HepG2 (cell line): ENCODE measurements at regions not wholly inside any gene's neighbourhood (a gene's known extent, or its start where the extent isn't known, plus 50 kb on each side); places are given as distances from the start of the nearest gene placed in this dataset.

Source experiments
- ATAC-seq: fragments of 200-7000 bp; cut with Tn5 transposase; 3 replicates; pipeline ENCODE4 v1.9.1; 2020; ENCODE audit warnings: mild to moderate bottlenecking, moderate library complexity
- BruUV-seq: library from RNA; stranded (reverse); fragments of 400-500 nt; replicated peaks from 2 replicates; lab custom pipeline; 2021; lab: Mats Ljungman, UMichigan
- CTCF ChIA-PET: fragments of 300-600 bp; formaldehyde crosslinking; extraction: SDS; loops from one replicate; lab custom pipeline; 2021; ENCODE audit warnings: low total read pairs, inconsistent platforms, low intra/inter-chr PET ratio; lab: Yijun Ruan, JAX
- POLR2A ChIA-PET: fragments of 350-600 bp; sonication (Branson Sonifier 250); formaldehyde crosslinking; loops from one replicate; lab custom pipeline; 2020; ENCODE audit warnings: antibody characterized with exemption, inconsistent platforms; lab: Yijun Ruan, JAX
- DNase-seq: peaks from one replicate; pipeline ENCODE4 v3.0.0-alpha.2; 2015; ENCODE audit warnings: low spot score
- FAIRE-seq: peaks from 3 replicates; lab custom pipeline; 2011; peaks lifted over from hg19 to GRCh38; lab: Jason Lieb, UNC
- H2AFZ ChIP-seq: one replicate; pipeline ENCODE4 v1.6.1; 2011; ENCODE audit warnings: low read length, inconsistent platforms
- H3K27ac ChIP-seq: fragments of 300-600 bp; 3 replicates; pipeline ENCODE4 v1.8.0; 2011; ENCODE audit warnings: mixed run types, mild to moderate bottlenecking, mixed read lengths, low read length, inconsistent platforms; ENCODE audit not compliant: insufficient read depth; ENCODE audit errors: extremely low read length
- H3K27me3 ChIP-seq, 2 experiments: fragments of 200-600 bp in 1 of 2; 2 replicates in 1 of 2; 3 replicates in 1 of 2; pipeline versions ENCODE4 v1.6.0 to v1.8.0; 2011; ENCODE audit warnings: low read length in 2 of 2, mild to moderate bottlenecking in 2 of 2, moderate library complexity in 2 of 2, inconsistent platforms in 1 of 2; ENCODE audit not compliant: insufficient read depth in 2 of 2, control insufficient read depth in 1 of 2
- H3K36me3 ChIP-seq, 2 experiments: fragments of 200-600 bp in 1 of 2; replicated peaks in 1 of 2; 2 replicates in 1 of 2; 3 replicates in 1 of 2; pipeline versions ENCODE4 v1.5.1 to v1.8.0; 2011; ENCODE audit warnings: low read length in 2 of 2, inconsistent platforms in 1 of 2; ENCODE audit not compliant: insufficient read depth in 2 of 2, control insufficient read depth in 1 of 2
- H3K4me1 ChIP-seq: 2 replicates; pipeline ENCODE4 v1.5.1; 2012; ENCODE audit warnings: low read length, inconsistent platforms; ENCODE audit not compliant: insufficient read depth
- H3K4me2 ChIP-seq: 2 replicates; pipeline ENCODE4 v1.6.0; 2011; ENCODE audit warnings: low read depth, low read length, inconsistent platforms
- H3K4me3 ChIP-seq, 3 experiments: fragments of 200-600 bp in 1 of 3; sonication (generic), shearing (Covaris generic) in 1 of 3; replicated peaks in 1 of 3; 2 replicates each; pipeline ENCODE4 v1.5.1; 2011 to 2016; ENCODE audit warnings: low read length in 3 of 3, inconsistent platforms in 2 of 3, low read depth in 2 of 3, mild to moderate bottlenecking in 2 of 3, control low read depth in 1 of 3, mixed read lengths in 1 of 3; ENCODE audit not compliant: insufficient read depth in 1 of 3
- H3K79me2 ChIP-seq: one replicate; pipeline ENCODE4 v1.6.1; 2011; ENCODE audit warnings: low read length, inconsistent platforms; ENCODE audit not compliant: insufficient read depth
- H3K9ac ChIP-seq: 2 replicates; pipeline ENCODE4 v1.6.0; 2011; ENCODE audit warnings: mild to moderate bottlenecking, low read depth, low read length, inconsistent platforms; ENCODE audit not compliant: insufficient read depth
- H3K9me3 ChIP-seq: 2 replicates; pipeline ENCODE4 v1.5.1; 2012; ENCODE audit warnings: mild to moderate bottlenecking, low read length
- H4K20me1 ChIP-seq: 2 replicates; pipeline ENCODE4 v1.6.0; 2011; ENCODE audit warnings: inconsistent platforms, mild to moderate bottlenecking, low read length, moderate library complexity; ENCODE audit not compliant: insufficient read depth
- ATF7-NPFF ChIP-seq: sonication (generic); formaldehyde crosslinking; IDR thresholded peaks from 2 replicates; pipeline ENCODE4 v1.8.1; 2023; ENCODE audit warnings: mild to moderate bottlenecking, low read depth, missing genetic modification reagents, moderate library complexity
- CBX1 ChIP-seq: IDR thresholded peaks from one replicate; pipeline ENCODE4 v1.6.1; 2016; ENCODE audit warnings: antibody characterized with exemption, low read depth
- CERS6 ChIP-seq: sonication (generic); formaldehyde crosslinking; IDR thresholded peaks from 2 replicates; pipeline ENCODE4 v1.5.0; 2020; ENCODE audit warnings: missing genetic modification reagents
- JUN ChIP-seq: sonication (generic); formaldehyde crosslinking; IDR thresholded peaks from 2 replicates; pipeline ENCODE4 v1.4.0; 2020; ENCODE audit warnings: mild to moderate bottlenecking, missing genetic modification reagents
- MEIS1 ChIP-seq: sonication (generic); formaldehyde crosslinking; IDR thresholded peaks from 2 replicates; pipeline ENCODE4 v1.9.0; 2021; ENCODE audit warnings: mild to moderate bottlenecking, missing genetic modification reagents, moderate library complexity, borderline replicate concordance
- NCOR1 ChIP-seq: fragments of 200-600 bp; sonication (generic); IDR thresholded peaks from 2 replicates; pipeline ENCODE4 v1.7.0; 2017; ENCODE audit warnings: antibody characterized with exemption, low read length, borderline replicate concordance
- SALL1 ChIP-seq: sonication (generic); formaldehyde crosslinking; IDR thresholded peaks from 2 replicates; pipeline ENCODE4 v1.8.0; 2022; ENCODE audit warnings: mild to moderate bottlenecking, missing genetic modification reagents
- ZBTB2 ChIP-seq: sonication (generic); formaldehyde crosslinking; IDR thresholded peaks from 2 replicates; pipeline ENCODE4 v1.8.0; 2022; ENCODE audit warnings: low read depth, missing genetic modification reagents
- ZBTB38 ChIP-seq: sonication (generic); formaldehyde crosslinking; IDR thresholded peaks from 2 replicates; pipeline ENCODE4 v1.5.1; 2020; ENCODE audit warnings: mild to moderate bottlenecking, missing genetic modification reagents
- ZC3H4 ChIP-seq: sonication (generic); formaldehyde crosslinking; IDR thresholded peaks from 2 replicates; pipeline ENCODE4 v1.4.0; 2020; ENCODE audit warnings: missing genetic modification reagents, borderline replicate concordance
- ZMYM2 ChIP-seq: sonication (generic); formaldehyde crosslinking; IDR thresholded peaks from 2 replicates; pipeline ENCODE4 v1.8.0; 2022; ENCODE audit warnings: mild to moderate bottlenecking, missing genetic modification reagents
- ZNF224 ChIP-seq: sonication (generic); formaldehyde crosslinking; IDR thresholded peaks from 2 replicates; pipeline ENCODE4 v1.5.0; 2020; ENCODE audit warnings: mild to moderate bottlenecking, missing genetic modification reagents
- ZNF567 ChIP-seq: sonication (generic); formaldehyde crosslinking; IDR thresholded peaks from 2 replicates; pipeline ENCODE4 v1.8.1; 2023; ENCODE audit warnings: mild to moderate bottlenecking, missing genetic modification reagents, borderline replicate concordance
- ZNF569 ChIP-seq: sonication (generic); formaldehyde crosslinking; IDR thresholded peaks from 2 replicates; pipeline ENCODE4 v1.5.0; 2020; ENCODE audit warnings: mild to moderate bottlenecking, missing genetic modification reagents, moderate library complexity, borderline replicate concordance
- ZNF644 ChIP-seq: IDR thresholded peaks from 2 replicates; pipeline ENCODE4 v1.6.1; 2016; ENCODE audit warnings: low read depth
- WGBS: methylation state at CpG from one replicate; pipeline ENCODE4 v1.1.6; 2017; ENCODE audit warnings: low lambda C conversion rate; 5-methylcytosine and 5-hydroxymethylcytosine counted together
- in situ Hi-C: cut with HindIII; loops from 2 replicates; pipeline ENCODE4 v1.10.0; 2017; ENCODE audit warnings: low pct_unique_long_range_greater_than_20kb; ENCODE audit not compliant: extremely low pct_ligation_motif_present
- intact Hi-C: fragments of 100-400 bp; cut with micrococcal nuclease; formaldehyde crosslinking; loops from one replicate; pipeline ENCODE4 v1.10.0; 2022; ENCODE audit not compliant: unreplicated experiment
- TF ChIP-seq, protein P1 (sequence below): sonication (generic); formaldehyde crosslinking; IDR thresholded peaks from 2 replicates; pipeline ENCODE4 v1.5.0; 2020; ENCODE audit warnings: mild to moderate bottlenecking, missing genetic modification reagents, borderline replicate concordance
- TF ChIP-seq, protein P2 (sequence below): sonication (generic); formaldehyde crosslinking; IDR thresholded peaks from 2 replicates; pipeline ENCODE4 v1.8.1; 2023; ENCODE audit warnings: mild to moderate bottlenecking, moderate library complexity, missing genetic modification reagents

DNA sequence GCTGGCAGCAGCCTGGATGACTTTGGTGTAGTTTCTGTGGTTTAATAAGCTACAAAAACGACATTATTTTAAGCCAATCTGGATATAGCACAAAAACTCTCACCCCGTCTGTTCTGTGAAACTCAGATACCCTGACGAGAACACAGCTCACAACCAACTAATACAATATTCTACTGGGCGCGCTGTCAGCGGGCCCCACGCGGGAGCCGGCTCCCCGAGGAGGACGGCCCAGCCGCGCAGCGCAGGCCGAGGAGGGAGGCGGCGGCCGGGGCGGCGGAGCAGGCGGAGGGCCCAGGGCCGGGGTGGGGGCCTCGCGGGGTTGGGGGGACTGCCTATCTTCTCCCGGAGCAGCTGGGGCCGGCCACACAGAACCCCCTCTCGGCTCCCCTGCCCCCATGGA is 87.2 kb upstream of the POU3F1 start (continued):
- TF ChIP-seq JUN: no peak
- TF ChIP-seq ZBTB38 (CRISPR knock-in tag): no peak

DNA sequence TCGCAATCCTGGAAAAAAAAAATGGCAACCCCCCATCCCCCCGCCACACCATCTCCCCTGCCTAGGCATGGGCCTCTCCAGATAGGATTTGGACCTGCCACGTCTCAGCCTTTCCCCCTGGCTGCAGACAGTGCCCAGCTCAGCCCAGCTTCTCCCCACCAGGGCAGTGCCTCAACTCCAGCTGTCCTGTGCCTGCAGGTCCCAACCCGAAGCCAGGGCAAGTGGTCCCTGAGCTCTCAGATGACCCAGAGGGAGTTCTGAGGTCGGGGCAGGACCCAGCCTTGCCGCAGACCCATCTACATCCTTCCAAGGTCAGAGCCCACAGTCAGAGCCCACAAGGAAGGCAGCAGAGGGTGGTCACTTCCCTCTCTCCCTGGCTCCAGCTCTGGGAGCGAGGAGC is 86.7 kb upstream of the POU3F1 start:
- no peak for FAIRE-seq
- CTCF ChIA-PET: no interaction called here
- Histone ChIP-seq H4K20me1 (no peaks in the 10 kb centered on the region), H3K27me3 (peaks cover 6 to 35% of the 10 kb centered on the region in 2 experiments), H3K9me3 (no peaks in the 10 kb centered on the region), H3K36me3 (no peaks in the 10 kb centered on the region), H3K79me2 (no peaks in the 10 kb centered on the region), H3K4me3 (no peak overlapping the region), H3K4me1 (no peaks in the 10 kb centered on the region), H3K4me2 (no peak overlapping the region), H2AFZ (no peak overlapping the region), H3K27ac (no peak overlapping the region), H3K9ac (no peak overlapping the region)
- ATAC-seq: no peak
- DNase-seq: no peak
- 48% methylated on average over 2 of the region's 7 CpGs for WGBS
- BruUV-seq: no TSS peak
- in situ Hi-C loops (no loop called here), intact Hi-C loops (no loop called here)
- POLR2A ChIA-PET: no interaction called here
- TF ChIP-seq, protein P1, sequence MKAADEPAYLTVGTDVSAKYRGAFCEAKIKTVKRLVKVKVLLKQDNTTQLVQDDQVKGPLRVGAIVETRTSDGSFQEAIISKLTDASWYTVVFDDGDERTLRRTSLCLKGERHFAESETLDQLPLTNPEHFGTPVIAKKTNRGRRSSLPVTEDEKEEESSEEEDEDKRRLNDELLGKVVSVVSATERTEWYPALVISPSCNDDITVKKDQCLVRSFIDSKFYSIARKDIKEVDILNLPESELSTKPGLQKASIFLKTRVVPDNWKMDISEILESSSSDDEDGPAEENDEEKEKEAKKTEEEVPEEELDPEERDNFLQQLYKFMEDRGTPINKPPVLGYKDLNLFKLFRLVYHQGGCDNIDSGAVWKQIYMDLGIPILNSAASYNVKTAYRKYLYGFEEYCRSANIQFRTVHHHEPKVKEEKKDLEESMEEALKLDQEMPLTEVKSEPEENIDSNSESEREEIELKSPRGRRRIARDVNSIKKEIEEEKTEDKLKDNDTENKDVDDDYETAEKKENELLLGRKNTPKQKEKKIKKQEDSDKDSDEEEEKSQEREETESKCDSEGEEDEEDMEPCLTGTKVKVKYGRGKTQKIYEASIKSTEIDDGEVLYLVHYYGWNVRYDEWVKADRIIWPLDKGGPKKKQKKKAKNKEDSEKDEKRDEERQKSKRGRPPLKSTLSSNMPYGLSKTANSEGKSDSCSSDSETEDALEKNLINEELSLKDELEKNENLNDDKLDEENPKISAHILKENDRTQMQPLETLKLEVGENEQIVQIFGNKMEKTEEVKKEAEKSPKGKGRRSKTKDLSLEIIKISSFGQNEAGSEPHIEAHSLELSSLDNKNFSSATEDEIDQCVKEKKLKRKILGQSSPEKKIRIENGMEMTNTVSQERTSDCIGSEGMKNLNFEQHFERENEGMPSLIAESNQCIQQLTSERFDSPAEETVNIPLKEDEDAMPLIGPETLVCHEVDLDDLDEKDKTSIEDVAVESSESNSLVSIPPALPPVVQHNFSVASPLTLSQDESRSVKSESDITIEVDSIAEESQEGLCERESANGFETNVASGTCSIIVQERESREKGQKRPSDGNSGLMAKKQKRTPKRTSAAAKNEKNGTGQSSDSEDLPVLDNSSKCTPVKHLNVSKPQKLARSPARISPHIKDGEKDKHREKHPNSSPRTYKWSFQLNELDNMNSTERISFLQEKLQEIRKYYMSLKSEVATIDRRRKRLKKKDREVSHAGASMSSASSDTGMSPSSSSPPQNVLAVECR: no peak
- TF ChIP-seq ATF7-NPFF (CRISPR knock-in tag): no peak
- no peak for TF ChIP-seq SALL1 (CRISPR knock-in tag)
- TF ChIP-seq ZC3H4 (CRISPR knock-in tag): no peak
- no peak for TF ChIP-seq CBX1
- no peak for TF ChIP-seq ZBTB2 (CRISPR knock-in tag)
- TF ChIP-seq ZNF567 (CRISPR knock-in tag): no peak
- no peak for TF ChIP-seq MEIS1 (CRISPR knock-in tag)
- no peak for TF ChIP-seq NCOR1
- TF ChIP-seq CERS6 (CRISPR knock-in tag): no peak
- TF ChIP-seq ZMYM2 (CRISPR knock-in tag): no peak
- TF ChIP-seq, protein P2, sequence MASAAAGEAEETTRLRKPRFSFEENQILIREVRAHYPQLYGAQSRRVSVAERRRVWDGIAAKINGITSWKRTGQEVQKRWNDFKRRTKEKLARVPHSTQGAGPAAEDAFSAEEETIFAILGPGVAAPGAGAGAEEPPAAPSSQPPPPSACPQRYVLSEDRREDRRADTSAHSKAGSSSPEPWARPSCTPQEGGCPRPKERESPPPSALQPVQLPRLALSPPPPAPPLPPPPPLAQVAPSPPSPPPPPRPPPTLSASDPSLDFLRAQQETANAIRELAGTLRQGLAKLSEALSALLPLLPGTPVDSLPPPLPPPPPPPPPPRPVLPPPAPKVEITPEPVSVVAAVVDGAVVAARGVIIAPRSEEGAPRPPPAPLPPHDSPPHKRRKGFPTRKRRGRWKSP (CRISPR knock-in tag): no peak
- TF ChIP-seq ZNF644: no peak
- TF ChIP-seq ZNF569: no peak
- no peak for TF ChIP-seq ZNF224 (CRISPR knock-in tag)
